A549 (cell line): ENCODE measurements at regions not wholly inside any gene's neighbourhood (a gene's known extent, or its start where the extent isn't known, plus 50 kb on each side); places are given as distances from the start of the nearest gene placed in this dataset.

Experiments used
- ATAC-seq, 2 experiments: fragments of 200-7000 bp in 1 of 2; fragments of >200 bp in 1 of 2; cut with Nextera tagmentation in 1 of 2; cut with Tn5 transposase in 1 of 2; 3 replicates each; pipeline versions ENCODE4 v1.8.0 to v1.9.1; 2018 to 2020; ENCODE audit warnings: mild to moderate bottlenecking in 1 of 2, moderate library complexity in 1 of 2
- CTCF ChIA-PET: fragments of 300-600 bp; sonication (Branson Sonifier 250); formaldehyde crosslinking; extraction: SDS; loops from one replicate; lab custom pipeline; 2021; ENCODE audit warnings: antibody characterized with exemption, inconsistent platforms; lab: Yijun Ruan, JAX
- POLR2A ChIA-PET: fragments of 350-600 bp; formaldehyde crosslinking; extraction: SDS; loops from one replicate; lab custom pipeline; 2021; ENCODE audit warnings: antibody characterized with exemption, inconsistent platforms; lab: Yijun Ruan, JAX
- DNase-seq, 2 experiments: peaks; one replicate each; pipeline versions ENCODE4 v3.0.0 to v3.0.0-alpha.2; 2011 to 2016; ENCODE audit warnings: low read depth in 1 of 2, low spot score in 1 of 2
- FAIRE-seq: peaks from 2 replicates; lab custom pipeline; 2011; peaks lifted over from hg19 to GRCh38; lab: Jason Lieb, UNC
- H3K27ac ChIP-seq, 2 experiments: fragments of >200 bp; sonication (Bioruptor Twin); formaldehyde crosslinking; 3 replicates each; pipeline ENCODE4 v1.5.1; 2016 to 2017
- H3K4me1 ChIP-seq: fragments of >200 bp; sonication (Bioruptor Twin); formaldehyde crosslinking; 3 replicates; pipeline ENCODE4 v1.6.1; 2016
- H3K4me2 ChIP-seq: fragments of >200 bp; sonication (Bioruptor Twin); formaldehyde crosslinking; 3 replicates; pipeline ENCODE4 v1.6.1; 2016
- H3K4me3 ChIP-seq: fragments of >200 bp; sonication (Bioruptor Twin); formaldehyde crosslinking; 3 replicates; pipeline ENCODE4 v1.5.1; 2016
- H3K9me3 ChIP-seq: fragments of >200 bp; sonication (Bioruptor Twin); formaldehyde crosslinking; 3 replicates; pipeline ENCODE4 v1.6.1; 2016
- CBX2 ChIP-seq: fragments of 200-600 bp; sonication (generic); IDR thresholded peaks from 2 replicates; pipeline ENCODE4 v1.6.1; 2016; ENCODE audit warnings: low read depth, mild to moderate bottlenecking, borderline replicate concordance
- CBX8 ChIP-seq: fragments of 200-600 bp; sonication (generic); IDR thresholded peaks from 2 replicates; pipeline ENCODE4 v1.6.1; 2016
- CEBPB ChIP-seq, 2 experiments: fragments of >200 bp in 1 of 2; sonication (Bioruptor Twin) in 1 of 2; formaldehyde crosslinking in 1 of 2; IDR thresholded peaks; 2 replicates each; pipeline ENCODE4 v1.6.1; 2012 to 2016
- EHF ChIP-seq: fragments of 250-450 bp; sonication (Bioruptor Pico); IDR thresholded peaks from 2 replicates; pipeline ENCODE4 v1.5.0; 2020; ENCODE audit warnings: mild to moderate bottlenecking
- EP300 ChIP-seq, 2 experiments: fragments of >200 bp; sonication (Bioruptor Twin); formaldehyde crosslinking; IDR thresholded peaks; 2 replicates in 1 of 2; 3 replicates in 1 of 2; pipeline ENCODE4 v1.6.1; 2016 to 2017
- ESRRA ChIP-seq: fragments of 150-350 bp; IDR thresholded peaks from 2 replicates; pipeline ENCODE4 v1.6.1; 2014; ENCODE audit warnings: mild to moderate bottlenecking, low read length, borderline replicate concordance
- FOXS1 ChIP-seq: fragments of 250-450 bp; sonication (Bioruptor Pico); IDR thresholded peaks from 2 replicates; pipeline ENCODE4 v1.5.0; 2020; ENCODE audit warnings: mild to moderate bottlenecking, moderate library complexity
- HEYL ChIP-seq: fragments of 250-450 bp; sonication (Bioruptor Pico); IDR thresholded peaks from 2 replicates; pipeline ENCODE4 v1.8.0; 2021; ENCODE audit warnings: mild to moderate bottlenecking, moderate library complexity
- HOXB13 ChIP-seq: fragments of 250-450 bp; sonication (Bioruptor Pico); IDR thresholded peaks from 2 replicates; pipeline ENCODE4 v1.5.0; 2020; ENCODE audit warnings: low read depth, mild to moderate bottlenecking, moderate library complexity
- JUN ChIP-seq, 2 experiments: fragments of >200 bp; sonication (Bioruptor Twin); formaldehyde crosslinking; IDR thresholded peaks; 2 replicates in 1 of 2; 3 replicates in 1 of 2; pipeline ENCODE4 v1.6.1; 2016 to 2017
- JUNB ChIP-seq: fragments of >200 bp; sonication (Bioruptor Twin); formaldehyde crosslinking; IDR thresholded peaks from 2 replicates; pipeline ENCODE4 v1.6.1; 2016
- MAFK ChIP-seq: fragments of 450-650 bp; IDR thresholded peaks from 2 replicates; pipeline ENCODE4 v1.6.1; 2014; ENCODE audit not compliant: partially characterized antibody
- MAZ ChIP-seq: fragments of 150-350 bp; IDR thresholded peaks from 2 replicates; pipeline ENCODE4 v1.6.1; 2014; ENCODE audit warnings: antibody characterized with exemption, low read depth, low read length, borderline replicate concordance
- NFE2L2 ChIP-seq: fragments of 150-350 bp; conservative IDR thresholded peaks from 2 replicates; pipeline ENCODE4 v1.6.1; 2014; ENCODE audit warnings: low read length
- NPAS2 ChIP-seq: fragments of 250-450 bp; sonication (Bioruptor Pico); IDR thresholded peaks from 2 replicates; pipeline ENCODE4 v1.8.0; 2022; ENCODE audit warnings: mild to moderate bottlenecking, moderate library complexity, borderline replicate concordance
- PHF8 ChIP-seq: fragments of 200-600 bp; sonication (generic); IDR thresholded peaks from 2 replicates; pipeline ENCODE4 v1.6.1; 2016; ENCODE audit warnings: low read depth, mild to moderate bottlenecking, antibody characterized with exemption, moderate library complexity, borderline replicate concordance
- POLR2A ChIP-seq: IDR thresholded peaks from 2 replicates; pipeline ENCODE4 v1.6.1; 2012; ENCODE audit warnings: mild to moderate bottlenecking, low read length
- RARB ChIP-seq: fragments of 250-450 bp; sonication (Bioruptor Pico); IDR thresholded peaks from 2 replicates; pipeline ENCODE4 v1.8.0; 2021; ENCODE audit warnings: mild to moderate bottlenecking, moderate library complexity
- RFX5 ChIP-seq: fragments of 450-650 bp; IDR thresholded peaks from 2 replicates; pipeline ENCODE4 v1.7.1; 2014; ENCODE audit warnings: antibody characterized with exemption, mild to moderate bottlenecking, moderate library complexity
- RNF2 ChIP-seq: fragments of 200-600 bp; sonication (generic); IDR thresholded peaks from 2 replicates; pipeline ENCODE4 v1.6.1; 2016; ENCODE audit warnings: low read depth, mild to moderate bottlenecking, antibody characterized with exemption, moderate library complexity, borderline replicate concordance
- SREBF2 ChIP-seq: fragments of 450-650 bp; IDR thresholded peaks from 2 replicates; pipeline ENCODE4 v1.6.1; 2014; ENCODE audit warnings: mild to moderate bottlenecking, moderate library complexity
- TFCP2L1 ChIP-seq: fragments of 250-450 bp; sonication (Bioruptor Pico); IDR thresholded peaks from 2 replicates; pipeline ENCODE4 v1.5.0; 2021; ENCODE audit warnings: mild to moderate bottlenecking
- ZNF302 ChIP-seq: fragments of 250-450 bp; sonication (Bioruptor Pico); IDR thresholded peaks from 2 replicates; pipeline ENCODE4 v1.9.0; 2021; ENCODE audit warnings: inconsistent platforms, mild to moderate bottlenecking, moderate library complexity
- ZSCAN20 ChIP-seq: fragments of 250-450 bp; sonication (Bioruptor Pico); IDR thresholded peaks from 2 replicates; pipeline ENCODE4 v1.8.0; 2022; ENCODE audit warnings: mild to moderate bottlenecking, moderate library complexity
- WGBS: methylation state at CpG from one replicate; pipeline ENCODE4 v1.1.6; 2017; ENCODE audit errors: missing lambda C conversion rate; 5-methylcytosine and 5-hydroxymethylcytosine counted together
- TF ChIP-seq, protein P1 (sequence below): IDR thresholded peaks from 2 replicates; pipeline ENCODE4 v1.6.1; 2012; ENCODE audit warnings: low read depth, borderline replicate concordance
- TF ChIP-seq, protein P2 (sequence below): IDR thresholded peaks from 2 replicates; pipeline ENCODE4 v1.6.1; 2012
- TF ChIP-seq, protein P3 (sequence below): fragments of 450-650 bp; IDR thresholded peaks from 2 replicates; pipeline ENCODE4 v1.6.1; 2014; ENCODE audit warnings: antibody characterized with exemption
- TF ChIP-seq, protein P4 (sequence below): fragments of >200 bp; sonication (Bioruptor Twin); formaldehyde crosslinking; IDR thresholded peaks from 2 replicates; pipeline ENCODE4 v1.6.1; 2016

DNA sequence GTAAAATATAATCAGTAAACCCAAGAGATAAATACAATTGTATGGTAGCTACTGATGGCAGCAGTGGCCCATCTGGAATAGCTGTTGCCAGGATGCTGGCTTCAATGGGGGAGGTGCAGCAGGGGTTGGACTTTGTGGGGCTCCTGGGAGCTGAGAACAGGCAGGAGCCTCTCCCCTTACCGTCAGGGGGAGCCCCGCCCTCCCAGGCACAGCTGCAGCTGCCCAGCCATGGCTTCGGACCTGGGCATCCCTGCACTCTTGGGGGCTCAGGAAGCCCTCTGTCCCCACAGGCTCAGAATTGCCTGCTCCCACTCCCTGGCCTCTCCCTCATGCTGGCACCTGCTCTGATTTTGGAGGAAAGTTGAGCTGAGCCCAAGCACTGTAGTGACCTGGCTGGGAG is 741.1 kb downstream of the CDH11 start (continued):
- TF ChIP-seq, protein P1, sequence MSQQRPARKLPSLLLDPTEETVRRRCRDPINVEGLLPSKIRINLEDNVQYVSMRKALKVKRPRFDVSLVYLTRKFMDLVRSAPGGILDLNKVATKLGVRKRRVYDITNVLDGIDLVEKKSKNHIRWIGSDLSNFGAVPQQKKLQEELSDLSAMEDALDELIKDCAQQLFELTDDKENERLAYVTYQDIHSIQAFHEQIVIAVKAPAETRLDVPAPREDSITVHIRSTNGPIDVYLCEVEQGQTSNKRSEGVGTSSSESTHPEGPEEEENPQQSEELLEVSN = no peak
- TF ChIP-seq CBX2 (no peak), EP300 (IDR thresholded peaks at IDR 0.05) (no peak)

DNA sequence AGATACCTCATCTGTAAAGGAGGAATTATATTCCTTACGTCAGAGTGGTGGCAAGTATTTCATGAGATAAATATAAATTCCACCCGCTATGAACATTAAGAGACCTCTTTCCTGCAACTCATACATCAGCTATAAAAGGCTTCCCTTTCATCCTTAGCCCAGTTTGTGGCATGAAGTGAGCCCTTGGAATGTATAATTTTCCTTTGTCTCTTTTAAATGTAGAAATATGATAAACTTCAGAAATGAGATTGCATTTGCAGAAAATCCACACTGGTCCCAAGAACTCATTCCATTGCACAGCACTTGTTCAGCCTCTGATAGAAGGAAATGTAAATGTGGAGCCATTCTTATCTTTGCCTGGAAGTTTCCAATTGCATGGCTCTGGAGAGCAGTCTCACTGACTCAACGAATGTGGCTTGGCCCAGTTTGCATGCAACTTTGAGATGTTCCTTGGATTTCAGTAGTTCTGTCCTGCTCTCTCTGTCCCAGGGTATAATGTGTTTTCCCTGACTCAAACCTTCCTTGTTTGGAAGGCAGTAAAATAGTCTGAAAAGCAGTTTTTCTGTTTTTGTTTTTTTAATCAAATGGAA is 746.4 kb downstream of the CDH11 start:
- ChIA-PET POLR2A (no interaction called here), CTCF (no interaction called here)
- H3K9me3 ChIP-seq = no peaks in the 10 kb centered on the region
- 52% methylated on average over 3 of the region's 3 CpGs for WGBS
- H3K4me1 ChIP-seq = no peaks in the 10 kb centered on the region
- no peak overlapping the region for H3K4me3 ChIP-seq
- FAIRE-seq (no peak), ATAC-seq (no peak), DNase-seq (no peak)
- no peak for TF ChIP-seq MAFK
- no peak for TF ChIP-seq ZSCAN20 (CRISPR knock-in tag)
- TF ChIP-seq, protein P2, sequence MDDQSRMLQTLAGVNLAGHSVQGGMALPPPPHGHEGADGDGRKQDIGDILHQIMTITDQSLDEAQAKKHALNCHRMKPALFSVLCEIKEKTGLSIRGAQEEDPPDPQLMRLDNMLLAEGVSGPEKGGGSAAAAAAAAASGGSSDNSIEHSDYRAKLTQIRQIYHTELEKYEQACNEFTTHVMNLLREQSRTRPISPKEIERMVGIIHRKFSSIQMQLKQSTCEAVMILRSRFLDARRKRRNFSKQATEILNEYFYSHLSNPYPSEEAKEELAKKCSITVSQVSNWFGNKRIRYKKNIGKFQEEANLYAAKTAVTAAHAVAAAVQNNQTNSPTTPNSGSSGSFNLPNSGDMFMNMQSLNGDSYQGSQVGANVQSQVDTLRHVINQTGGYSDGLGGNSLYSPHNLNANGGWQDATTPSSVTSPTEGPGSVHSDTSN = no peak
- no peak for TF ChIP-seq NPAS2
- TF ChIP-seq FOXS1 (CRISPR knock-in tag) = no peak
- no peak for TF ChIP-seq RNF2
- TF ChIP-seq TFCP2L1 (CRISPR knock-in tag) = no peak
- no peak for TF ChIP-seq SREBF2
- no peak for TF ChIP-seq MAZ
- TF ChIP-seq CEBPB (IDR thresholded peaks at IDR 0.05) = no peak
- no peak for TF ChIP-seq EHF (CRISPR knock-in tag)
- TF ChIP-seq RARB (CRISPR knock-in tag) = no peak
- no peak for TF ChIP-seq PHF8
- no peak for TF ChIP-seq CBX8
- no peak for TF ChIP-seq EP300 (IDR thresholded peaks at IDR 0.05)
- TF ChIP-seq ZNF302 (CRISPR knock-in tag) = no peak
- TF ChIP-seq NFE2L2 = no peak
- no peak for TF ChIP-seq JUNB
- no peak for TF ChIP-seq HEYL (CRISPR knock-in tag)
- no peak for TF ChIP-seq ESRRA
- no peak overlapping the region for H3K27ac ChIP-seq
- H3K4me2 ChIP-seq = no peak overlapping the region

DNA sequence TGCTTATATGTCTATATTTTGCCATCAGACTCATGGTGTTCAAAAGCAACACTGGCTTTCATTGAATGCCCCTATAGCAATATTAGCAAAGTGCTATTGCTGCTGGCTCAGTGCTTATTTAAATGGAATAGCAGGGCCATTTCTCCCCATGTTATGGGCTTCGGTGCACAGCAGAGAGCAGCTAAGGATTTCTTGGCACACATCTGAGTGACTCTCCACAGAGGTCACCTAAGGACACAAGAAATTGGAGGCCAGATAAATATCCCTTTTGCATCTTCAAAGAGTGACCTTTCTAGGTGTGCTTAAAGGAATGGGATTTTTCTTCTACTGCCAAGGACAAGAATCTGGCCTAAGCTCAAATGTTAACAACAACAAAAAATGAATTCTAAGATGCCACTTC is 751.8 kb downstream of the CDH11 start:
- H3K4me1 ChIP-seq = no peaks in the 10 kb centered on the region
- no peak overlapping the region for H3K4me2 ChIP-seq
- no peaks in the 10 kb centered on the region for H3K9me3 ChIP-seq
- WGBS = 0% methylated on average over 1 of the region's 1 CpG
- ChIA-PET POLR2A (no interaction called here), CTCF (no interaction called here)
- ATAC-seq (no peak), DNase-seq (no peak), FAIRE-seq (no peak)
- H3K4me3 ChIP-seq = no peak overlapping the region
- TF ChIP-seq, protein P1 = no peak
- H3K27ac ChIP-seq = no peak overlapping the region

DNA sequence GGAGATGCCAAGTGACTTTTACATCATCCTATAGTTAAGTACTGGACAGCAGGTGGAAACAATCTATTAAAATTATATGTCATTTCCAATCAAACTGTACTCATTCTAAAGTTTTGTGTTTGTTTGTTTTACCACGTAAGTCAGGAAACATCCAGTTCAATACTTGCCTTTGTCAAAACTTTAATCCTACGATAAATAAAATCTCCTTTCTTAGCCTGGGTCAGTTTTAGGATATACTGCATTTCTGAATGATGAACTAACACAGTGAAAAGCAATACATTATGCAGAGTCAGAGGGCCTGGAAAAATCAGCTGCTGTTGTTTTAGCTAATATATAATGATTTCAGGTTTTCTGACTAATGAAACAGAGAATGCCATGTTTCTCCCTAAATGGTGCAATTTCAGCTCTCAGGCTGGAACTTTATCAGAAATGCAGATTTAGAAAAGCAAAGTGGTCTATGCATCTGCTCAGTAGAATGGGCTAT is 756.4 kb downstream of the CDH11 start:
- DNase-seq = no peak
- WGBS = 13% methylated on average over 2 of the region's 2 CpGs
- no peaks in the 10 kb centered on the region for H3K4me1 ChIP-seq
- no peak for TF ChIP-seq MAFK
- TF ChIP-seq, protein P3, sequence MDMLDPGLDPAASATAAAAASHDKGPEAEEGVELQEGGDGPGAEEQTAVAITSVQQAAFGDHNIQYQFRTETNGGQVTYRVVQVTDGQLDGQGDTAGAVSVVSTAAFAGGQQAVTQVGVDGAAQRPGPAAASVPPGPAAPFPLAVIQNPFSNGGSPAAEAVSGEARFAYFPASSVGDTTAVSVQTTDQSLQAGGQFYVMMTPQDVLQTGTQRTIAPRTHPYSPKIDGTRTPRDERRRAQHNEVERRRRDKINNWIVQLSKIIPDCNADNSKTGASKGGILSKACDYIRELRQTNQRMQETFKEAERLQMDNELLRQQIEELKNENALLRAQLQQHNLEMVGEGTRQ = no peak
- TF ChIP-seq CBX8 = no peak
- TF ChIP-seq, protein P1 = no peak
- TF ChIP-seq, protein P4, sequence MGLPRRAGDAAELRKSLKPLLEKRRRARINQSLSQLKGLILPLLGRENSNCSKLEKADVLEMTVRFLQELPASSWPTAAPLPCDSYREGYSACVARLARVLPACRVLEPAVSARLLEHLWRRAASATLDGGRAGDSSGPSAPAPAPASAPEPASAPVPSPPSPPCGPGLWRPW = no peak
- no peak for TF ChIP-seq POLR2A
- TF ChIP-seq RFX5 = no peak
- TF ChIP-seq HOXB13 (CRISPR knock-in tag) = no peak
- TF ChIP-seq JUN (IDR thresholded peaks at IDR 0.05) = no peak
- TF ChIP-seq, all 56 proteins: peak for 0
- no peak overlapping the region for H3K4me2 ChIP-seq
- ATAC-seq (no peak), FAIRE-seq (no peak)
- no peak overlapping the region for H3K4me3 ChIP-seq
- POLR2A ChIA-PET = no interaction called here
- no peak overlapping the region for H3K27ac ChIP-seq
- no peaks in the 10 kb centered on the region for H3K9me3 ChIP-seq
- CTCF ChIA-PET = no interaction called here
